SHP77 treated with DMSO at 0.1 percent for 48 hours (cell line): ENCODE measurements at regions not wholly inside any gene's neighbourhood (a gene's known extent, or its start where the extent isn't known, plus 50 kb on each side); places are given as distances from the start of the nearest gene placed in this dataset.

ENCODE experiments used
- DNase-seq: peaks from one replicate; lab custom pipeline; 2025; lab: John Stamatoyannopoulos, UW

DNA sequence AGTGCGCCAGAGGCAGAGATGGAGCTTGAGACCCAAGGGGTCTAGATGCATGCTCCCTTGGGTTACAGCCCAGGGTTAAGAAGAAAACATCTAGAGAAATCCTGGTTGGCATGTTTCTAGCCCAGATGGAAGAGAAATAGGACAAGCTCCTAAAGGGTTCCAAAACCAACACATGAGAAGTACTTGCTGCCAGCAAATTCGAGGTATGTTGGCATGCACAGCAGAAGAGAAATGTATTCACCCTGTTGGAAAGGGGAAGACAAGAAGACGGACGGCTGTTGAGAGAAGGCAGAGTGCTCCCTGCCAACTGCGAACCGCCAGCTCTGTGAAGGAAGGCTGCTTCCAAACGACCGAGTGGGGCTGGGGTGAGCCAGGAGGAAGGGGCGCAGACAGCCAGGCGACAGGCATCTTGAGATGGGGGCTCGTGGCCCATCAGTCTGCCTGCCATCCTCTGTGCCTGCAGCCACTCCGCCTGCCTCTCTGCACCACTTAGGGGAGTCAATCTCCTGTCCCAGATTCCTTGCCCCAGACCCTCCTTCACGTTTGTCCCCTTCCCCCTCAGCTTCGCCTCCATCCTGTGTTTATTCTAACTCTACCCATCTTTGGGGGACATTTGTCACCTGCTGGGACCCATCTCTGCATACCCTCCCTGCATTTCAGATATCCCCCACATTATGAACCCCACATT is 249.2 kb downstream of the CDC5L start:
- DNase-seq, result no peak

GRCh38 chr6:44641344-44642031 is 254.0 kb downstream of the CDC5L start:
- no peak for DNase-seq

DNA sequence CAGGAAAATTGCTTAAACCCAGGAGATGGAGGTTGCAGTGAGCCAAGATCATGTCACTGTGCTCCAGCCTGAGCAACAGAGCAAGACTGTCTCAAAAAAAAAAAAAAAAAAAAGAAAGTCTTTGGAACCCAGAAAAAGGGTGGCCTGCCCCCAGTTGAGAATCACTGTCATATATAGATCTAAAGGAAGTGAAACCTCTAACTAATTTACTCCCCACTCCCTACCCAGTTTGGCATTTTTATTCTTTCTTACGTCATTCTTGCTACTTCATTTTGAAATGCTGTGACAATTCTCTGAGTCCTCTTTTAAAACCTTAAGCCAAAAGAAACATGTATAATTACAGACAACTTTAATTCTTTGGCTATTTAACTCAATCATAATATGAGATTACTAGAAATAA is 254.8 kb downstream of the CDC5L start:
- no peak for DNase-seq

DNA sequence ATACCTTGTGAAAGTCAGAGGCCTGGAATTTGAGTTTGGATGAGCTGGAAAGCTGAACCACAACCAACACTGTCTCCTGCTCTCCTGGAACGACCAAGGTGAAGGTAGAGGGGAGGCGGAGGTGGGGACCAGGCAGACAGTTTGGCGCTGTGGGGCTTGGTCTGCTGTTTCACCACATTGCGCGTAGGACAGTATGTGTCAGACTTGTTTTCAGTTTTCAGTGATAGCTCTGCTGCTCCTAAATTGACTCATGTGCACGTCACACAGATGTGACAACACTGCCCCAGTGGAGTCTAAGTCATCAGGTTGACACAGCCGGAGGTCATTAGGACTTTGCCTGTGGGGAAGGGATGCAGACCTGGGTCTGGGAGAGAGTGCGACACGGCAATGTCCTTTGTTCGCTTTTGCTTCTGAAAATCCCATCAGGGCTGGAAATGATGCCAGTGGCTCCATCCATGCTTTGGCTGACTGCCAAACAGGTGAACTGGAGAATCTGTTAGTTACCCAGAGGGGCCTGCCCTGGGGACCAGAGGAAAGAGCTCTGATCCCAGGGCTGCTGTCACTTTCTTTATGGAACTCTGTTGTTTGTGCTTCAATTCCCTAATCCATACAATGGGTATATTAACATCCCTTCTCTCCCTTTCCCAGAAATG is 255.5 kb downstream of the CDC5L start:
- DNase-seq, result no peak

DNA sequence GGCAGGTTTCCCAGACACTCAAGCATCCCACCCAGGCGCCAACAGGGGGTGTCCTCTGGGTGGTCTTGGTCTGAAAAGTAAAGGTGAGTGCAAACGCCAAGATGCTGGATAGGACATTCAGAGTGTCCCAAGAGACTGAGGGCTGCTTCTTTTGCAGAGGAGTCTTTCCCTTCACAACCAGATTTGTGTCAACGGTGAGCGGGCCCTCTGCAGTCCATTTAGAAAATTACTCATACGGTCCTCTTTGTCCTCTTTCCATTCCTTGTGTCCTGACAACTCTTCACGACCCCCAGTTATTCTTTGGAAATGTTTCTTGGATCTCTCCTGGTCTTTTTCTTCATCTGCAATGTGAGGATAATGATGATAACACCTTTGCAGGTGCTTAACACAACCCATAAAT is 257.8 kb downstream of the CDC5L start:
- no peak for DNase-seq

DNA sequence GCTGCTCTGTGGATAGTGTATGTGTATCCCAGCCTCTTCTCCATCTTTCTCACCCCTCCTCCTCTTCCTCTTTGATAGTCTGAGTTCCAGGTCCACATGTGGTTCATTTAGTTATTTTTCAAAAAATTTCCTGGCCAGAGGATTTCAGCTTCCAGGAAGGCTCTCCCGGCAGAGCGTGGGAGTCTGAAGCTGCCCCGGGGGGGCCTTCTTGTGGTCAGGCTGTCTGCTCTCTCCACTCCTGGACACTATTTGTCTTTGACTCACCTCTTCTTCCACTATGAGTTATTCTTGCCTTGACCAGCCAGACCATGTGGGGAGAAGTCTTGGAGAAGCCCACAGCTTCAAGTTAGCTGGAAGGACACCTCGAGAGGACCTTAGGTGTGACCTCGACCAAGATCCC is 258.8 kb downstream of the CDC5L start:
- no peak for DNase-seq

DNA sequence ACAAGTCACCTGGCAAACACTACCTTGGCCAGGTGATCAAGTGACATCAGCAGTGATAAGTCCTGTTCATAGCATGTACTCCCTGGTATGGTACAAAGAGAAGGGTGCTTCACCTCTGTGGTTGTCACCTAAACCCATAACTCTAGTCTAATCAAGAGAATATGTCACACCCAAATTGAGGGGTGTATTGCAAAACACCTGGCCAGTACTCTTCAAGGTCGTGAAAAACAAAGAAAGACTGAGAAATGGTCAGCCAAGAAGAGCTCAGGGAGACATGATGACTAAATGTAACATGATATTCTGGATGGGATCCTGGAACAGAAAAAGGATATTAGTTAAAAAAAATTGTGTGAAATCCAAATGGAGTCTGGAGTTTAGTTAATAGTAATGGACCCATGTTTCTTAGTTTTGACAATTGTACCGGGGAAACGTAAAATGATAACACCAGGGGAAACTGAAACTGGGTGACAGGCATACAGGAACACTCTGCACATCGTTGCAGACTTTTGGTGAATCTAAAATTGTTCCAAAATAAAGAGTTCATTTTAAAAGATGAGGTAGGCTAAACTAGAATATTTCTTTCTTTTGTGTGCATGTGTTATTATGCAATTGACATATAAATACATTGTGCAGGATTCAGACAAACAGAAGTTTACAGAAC is 262.0 kb downstream of the CDC5L start:
- no peak for DNase-seq

DNA sequence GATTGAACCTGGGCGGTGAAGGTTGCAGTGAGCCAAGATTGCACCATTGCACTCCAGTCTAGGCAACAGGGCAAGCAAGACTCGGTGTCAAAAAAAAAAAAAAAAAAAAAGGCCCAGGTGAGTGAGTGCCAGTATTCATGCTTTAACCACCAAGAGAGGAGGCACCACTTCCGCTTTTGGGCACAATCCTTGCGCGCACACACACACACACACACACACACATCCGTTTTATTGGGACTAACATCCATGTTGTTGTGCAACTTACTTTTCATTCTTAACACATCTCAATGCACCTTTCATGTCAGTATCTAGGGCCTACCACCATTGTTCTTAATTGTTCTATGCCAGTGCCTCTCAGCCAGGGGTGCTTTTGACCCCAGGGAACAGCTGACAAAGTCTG is 263.0 kb downstream of the CDC5L start:
- no peak for DNase-seq

DNA sequence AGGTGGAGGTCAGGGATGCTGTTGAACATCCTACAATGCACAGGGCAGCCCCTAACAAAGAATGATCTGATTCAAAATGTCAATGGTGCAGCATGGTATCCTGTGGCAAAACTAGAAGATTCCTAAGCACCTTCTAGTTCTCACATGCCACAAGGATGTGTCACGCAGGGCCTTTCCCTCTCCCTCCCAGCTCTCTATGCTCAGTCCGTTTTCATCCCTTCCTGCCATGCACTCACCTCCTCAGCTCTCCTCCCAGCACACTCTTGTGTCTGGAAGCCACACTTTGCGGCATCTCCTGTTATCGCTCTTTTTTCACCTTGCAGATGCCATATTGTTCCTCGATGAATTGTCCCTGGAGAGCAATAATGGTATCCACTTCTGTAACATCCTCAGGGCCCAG is 263.4 kb downstream of the CDC5L start:
- DNase-seq, result no peak

GRCh38 chr6:44651604-44652003 is 264.1 kb downstream of the CDC5L start:
- no peak for DNase-seq

DNA sequence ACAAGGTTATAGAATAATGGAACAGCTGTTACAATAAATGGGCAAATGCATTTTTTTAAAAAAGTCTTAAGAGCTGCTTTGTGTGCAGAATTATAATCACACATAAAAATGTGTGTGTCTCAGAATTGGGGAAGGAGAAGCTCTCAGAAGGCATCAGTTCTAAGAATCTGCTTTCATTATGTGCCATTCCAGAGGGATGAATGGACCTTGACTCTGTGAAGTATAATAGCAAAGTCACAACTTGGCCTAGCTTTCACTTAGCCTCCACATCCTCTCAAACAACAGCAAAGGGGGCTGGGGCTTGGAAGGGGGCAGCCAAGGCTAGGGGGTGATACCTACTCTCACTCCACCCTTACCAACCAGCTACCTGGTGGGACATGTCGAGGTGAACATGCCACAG is 265.0 kb downstream of the CDC5L start:
- DNase-seq, result no peak

DNA sequence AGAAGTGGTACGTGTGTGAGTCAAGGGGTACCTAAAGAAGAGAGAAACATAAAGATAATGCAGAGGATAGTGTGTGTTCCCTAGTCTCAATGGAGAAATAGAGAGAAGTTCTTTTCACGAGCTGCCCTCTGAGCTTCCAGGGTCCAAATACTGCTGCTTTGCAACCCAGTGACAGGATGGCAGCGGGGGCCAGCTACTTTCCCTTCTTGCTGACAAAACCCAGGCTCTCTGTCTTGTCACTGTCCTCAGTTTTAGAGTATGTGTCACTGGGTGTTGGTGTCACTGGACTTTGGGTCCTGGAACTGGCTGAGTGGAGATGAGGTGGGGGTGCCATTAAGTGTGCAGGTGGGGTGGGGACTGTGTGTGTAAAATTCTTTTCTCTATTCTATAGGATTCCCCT is 265.6 kb downstream of the CDC5L start:
- no peak for DNase-seq

- no peak for DNase-seq
Observed at GRCh38 chr6:44653761-44654218, 266.3 kb downstream of the CDC5L start.

DNA sequence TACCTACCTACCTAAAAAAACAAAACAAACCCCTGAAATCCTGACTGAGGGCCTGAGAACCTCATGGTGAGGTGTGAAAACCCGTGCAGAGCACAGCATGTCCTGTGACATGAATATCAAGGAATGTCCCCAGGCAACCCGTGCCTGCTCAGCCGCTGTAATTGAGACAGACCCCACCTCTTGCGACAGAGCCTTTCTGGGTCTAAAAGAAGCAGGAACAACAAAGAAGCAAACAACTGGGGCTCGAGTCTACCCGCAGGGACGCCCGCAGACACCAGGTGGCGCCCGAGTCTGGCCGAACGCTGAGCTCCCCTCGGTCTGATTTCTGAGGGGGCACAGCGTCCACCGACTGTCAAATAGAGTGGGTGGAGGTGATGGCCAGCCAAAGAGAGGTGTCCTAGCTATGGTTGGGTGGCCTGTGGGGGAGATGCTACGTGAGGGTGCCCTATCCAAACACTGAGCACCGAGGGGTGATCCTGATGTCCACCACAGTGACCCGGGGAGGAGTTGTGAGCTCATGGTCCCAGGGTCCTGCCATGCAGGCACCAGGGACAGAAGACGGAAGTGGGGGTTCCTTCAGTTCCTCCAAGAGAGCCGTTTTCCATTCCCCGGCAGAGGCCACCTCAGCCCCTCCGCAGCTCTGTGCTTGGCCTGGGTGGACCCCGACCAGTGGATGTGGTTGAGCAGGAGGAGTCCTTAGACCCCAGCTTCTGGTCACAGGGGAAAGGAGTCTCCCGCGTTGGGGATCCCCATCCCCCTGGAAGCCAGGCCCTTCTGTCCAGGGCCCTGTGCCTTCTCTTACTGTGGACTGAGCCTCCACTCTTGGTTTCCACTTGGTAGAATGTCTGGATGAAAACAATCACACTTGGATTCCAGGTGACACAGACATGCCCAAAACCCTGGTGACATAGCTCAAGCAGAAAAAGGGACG is 268.2 kb downstream of the CDC5L start:
- peak; percentile 7 for DNase-seq

- DNase-seq, result no peak
Observed at GRCh38 chr6:44656691-44657090, 269.2 kb downstream of the CDC5L start.

DNA sequence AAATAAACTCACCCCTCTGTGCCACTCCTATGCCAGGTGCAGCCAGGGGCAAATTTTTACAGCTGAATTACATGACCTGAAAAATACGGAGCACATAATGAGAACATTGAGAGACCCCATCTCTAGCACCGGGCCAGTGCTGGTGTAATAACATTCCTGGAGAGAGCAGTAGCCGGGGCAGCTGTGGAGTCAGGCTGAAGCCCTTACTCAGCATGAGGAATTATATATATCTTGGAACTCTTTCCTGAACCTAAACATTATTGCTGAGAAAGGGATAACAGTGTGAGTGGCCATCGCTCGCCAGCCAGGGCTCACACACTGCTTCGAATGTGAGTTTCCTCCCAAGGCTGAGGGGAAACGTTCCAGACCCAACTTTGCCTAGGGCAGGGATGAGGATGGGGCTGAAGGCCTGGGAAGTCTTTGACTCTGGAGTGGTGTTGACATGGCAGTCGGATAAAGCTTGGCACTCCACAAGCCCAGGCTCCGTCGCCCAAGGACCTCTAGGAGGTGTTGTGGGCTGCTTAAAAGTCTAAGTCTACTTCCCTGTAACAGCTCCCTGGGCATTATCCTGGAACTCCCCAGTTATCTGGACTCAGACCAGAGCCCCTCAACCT is 269.8 kb downstream of the CDC5L start:
- no peak for DNase-seq

GRCh38 chr6:44658571-44658970 is 271.1 kb downstream of the CDC5L start:
- no peak for DNase-seq

- no peak for DNase-seq
Observed at GRCh38 chr6:44659726-44660125, 272.2 kb downstream of the CDC5L start.

GRCh38 chr6:44660561-44661220 is 273.2 kb downstream of the CDC5L start:
- DNase-seq, result no peak

DNA sequence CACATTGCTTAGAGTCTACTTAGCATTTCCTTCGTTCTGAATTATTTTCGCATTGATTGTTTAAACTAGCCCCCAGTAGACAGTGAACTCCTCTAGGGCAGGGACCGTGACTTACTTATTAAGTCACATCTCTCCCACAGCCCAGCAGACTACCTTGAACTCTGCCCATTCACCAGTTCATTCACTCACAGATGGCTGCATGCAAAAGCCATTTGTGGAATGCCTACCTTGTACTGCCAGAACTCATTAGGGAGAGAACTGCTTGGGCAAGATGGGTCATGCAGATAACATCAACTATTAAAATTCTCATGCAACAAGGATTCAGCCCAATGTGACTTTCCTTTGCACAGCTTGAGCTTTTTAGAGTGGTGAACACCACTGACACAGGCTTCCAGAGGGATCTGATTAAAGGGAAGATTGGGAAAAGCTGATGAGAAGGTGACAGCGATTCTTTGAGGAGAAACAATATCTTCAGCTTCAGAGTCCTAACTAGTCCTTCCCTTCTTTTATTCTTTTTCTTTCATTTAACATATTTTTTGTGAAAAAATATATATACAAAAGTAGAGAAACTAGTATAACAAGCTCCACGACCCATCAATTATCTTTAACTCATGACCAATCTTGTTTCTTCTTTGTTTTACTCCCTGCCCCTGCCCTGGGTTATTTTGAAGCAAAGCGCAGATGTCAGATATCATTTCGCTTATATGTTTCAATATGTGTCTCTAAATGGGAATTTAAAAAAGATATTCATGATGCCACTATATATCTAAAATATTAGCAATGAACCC is 273.9 kb downstream of the CDC5L start:
- no peak for DNase-seq
